Astrocyte (in vitro differentiated cells and primary cell): ENCODE measurements at regions not wholly inside any gene's neighbourhood (a gene's known extent, or its start where the extent isn't known, plus 50 kb on each side); places are given as distances from the start of the nearest gene placed in this dataset.

Experiments
- DNase-seq: peaks from one replicate; pipeline ENCODE4 v3.0.0-alpha.2; 2010; ENCODE audit warnings: low read depth
- FAIRE-seq: peaks from 2 replicates; lab custom pipeline; 2011; peaks lifted over from hg19 to GRCh38; lab: Jason Lieb, UNC
- H2AFZ ChIP-seq: 2 replicates; pipeline ENCODE4 v1.6.0; 2012; ENCODE audit warnings: low read depth, low read length, inconsistent platforms
- H3K27ac ChIP-seq: 2 replicates; pipeline ENCODE4 v1.5.1; 2011; ENCODE audit warnings: low read depth, low read length, inconsistent platforms
- H3K27me3 ChIP-seq: 2 replicates; pipeline ENCODE4 v1.6.0; 2011; ENCODE audit warnings: low read length, inconsistent platforms; ENCODE audit not compliant: insufficient read depth
- H3K36me3 ChIP-seq: 2 replicates; pipeline ENCODE4 v1.5.1; 2011; ENCODE audit warnings: low read length, inconsistent platforms; ENCODE audit not compliant: insufficient read depth
- H3K4me1 ChIP-seq: 2 replicates; pipeline ENCODE4 v1.5.1; 2011; ENCODE audit warnings: low read length, inconsistent platforms; ENCODE audit not compliant: insufficient read depth
- H3K4me2 ChIP-seq: 2 replicates; pipeline ENCODE4 v1.6.0; 2012; ENCODE audit warnings: low read length, inconsistent platforms
- H3K4me3 ChIP-seq: 2 replicates; pipeline ENCODE4 v1.5.1; 2011; ENCODE audit warnings: low read depth, mild to moderate bottlenecking, low read length, inconsistent platforms; ENCODE audit not compliant: insufficient read depth
- H3K79me2 ChIP-seq: 2 replicates; pipeline ENCODE4 v1.6.0; 2012; ENCODE audit warnings: mild to moderate bottlenecking, low read length, inconsistent platforms; ENCODE audit not compliant: insufficient read depth
- H3K9ac ChIP-seq: 2 replicates; pipeline ENCODE4 v1.6.0; 2012; ENCODE audit warnings: mild to moderate bottlenecking, low read length, inconsistent platforms
- H3K9me3 ChIP-seq: 2 replicates; pipeline ENCODE4 v1.5.1; 2012; ENCODE audit warnings: low read depth, mild to moderate bottlenecking, low read length, inconsistent platforms; ENCODE audit not compliant: insufficient read depth
- H4K20me1 ChIP-seq: 2 replicates; pipeline ENCODE4 v1.6.0; 2012; ENCODE audit warnings: low read length, inconsistent platforms; ENCODE audit not compliant: insufficient read depth
- H3K27ac Mint-ChIP-seq: one replicate; pipeline ENCODE4 v1.8.0; 2021; ENCODE audit warnings: mild to moderate bottlenecking, mixed read lengths; ENCODE audit not compliant: unreplicated experiment
- H3K27me3 Mint-ChIP-seq: one replicate; pipeline ENCODE4 v1.8.0; 2021; ENCODE audit warnings: low read depth, mixed read lengths; ENCODE audit not compliant: unreplicated experiment
- H3K36me3 Mint-ChIP-seq: one replicate; pipeline ENCODE4 v1.8.0; 2021; ENCODE audit warnings: low read depth, mixed read lengths; ENCODE audit not compliant: unreplicated experiment
- H3K4me1 Mint-ChIP-seq: one replicate; pipeline ENCODE4 v1.8.0; 2021; ENCODE audit warnings: low read depth, mixed read lengths; ENCODE audit not compliant: unreplicated experiment
- H3K4me3 Mint-ChIP-seq: one replicate; pipeline ENCODE4 v1.8.0; 2021; ENCODE audit warnings: mild to moderate bottlenecking, moderate library complexity, mixed read lengths; ENCODE audit not compliant: unreplicated experiment
- H3K9me3 Mint-ChIP-seq: one replicate; pipeline ENCODE4 v1.8.0; 2021; ENCODE audit warnings: mild to moderate bottlenecking, mixed read lengths; ENCODE audit not compliant: unreplicated experiment
- CTCF ChIP-seq: IDR thresholded peaks from 2 replicates; pipeline ENCODE4 v1.5.1; 2011; ENCODE audit warnings: low read depth, mild to moderate bottlenecking, inconsistent platforms, low read length, moderate library complexity; ENCODE audit not compliant: insufficient read depth
- EZH2 ChIP-seq: IDR thresholded peaks from 2 replicates; pipeline ENCODE4 v1.6.1; 2012; ENCODE audit warnings: mild to moderate bottlenecking, low read length, inconsistent platforms; ENCODE audit not compliant: insufficient read depth

GRCh38 chr15:53233801-53234200 is 443.7 kb upstream of the ONECUT1 start:
- H3K27me3 Mint-ChIP-seq = peaks cover 8% of the 10 kb centered on the region
- no peak overlapping the region for H2AFZ ChIP-seq
- H3K79me2 ChIP-seq = no peaks in the 10 kb centered on the region
- H3K4me3 ChIP-seq = no peak overlapping the region
- FAIRE-seq = no peak
- H3K9me3 Mint-ChIP-seq = no peaks in the 10 kb centered on the region
- H3K36me3 ChIP-seq = no peaks in the 10 kb centered on the region
- H4K20me1 ChIP-seq = no peaks in the 10 kb centered on the region
- H3K27ac Mint-ChIP-seq = no peak overlapping the region
- no peaks in the 10 kb centered on the region for H3K4me1 ChIP-seq
- TF ChIP-seq CTCF = no peak
- TF ChIP-seq EZH2 = no peak
- H3K27me3 ChIP-seq = no peaks in the 10 kb centered on the region
- DNase-seq = no peak
- no peak overlapping the region for H3K4me2 ChIP-seq
- H3K27ac ChIP-seq = no peak overlapping the region
- no peaks in the 10 kb centered on the region for H3K4me1 Mint-ChIP-seq
- no peak overlapping the region for H3K4me3 Mint-ChIP-seq
- no peak overlapping the region for H3K9ac ChIP-seq
- no peaks in the 10 kb centered on the region for H3K9me3 ChIP-seq
- no peaks in the 10 kb centered on the region for H3K36me3 Mint-ChIP-seq

- Mint-ChIP-seq H3K4me3 (no peak overlapping the region), H3K36me3 (no peaks in the 10 kb centered on the region), H3K9me3 (no peaks in the 10 kb centered on the region), H3K27me3 (peaks cover 8% of the 10 kb centered on the region), H3K27ac (no peak overlapping the region), H3K4me1 (no peaks in the 10 kb centered on the region)
- Histone ChIP-seq H3K79me2 (no peaks in the 10 kb centered on the region), H3K9ac (no peak overlapping the region), H2AFZ (no peak overlapping the region), H3K9me3 (no peaks in the 10 kb centered on the region), H3K4me2 (no peak overlapping the region), H3K27me3 (no peaks in the 10 kb centered on the region), H3K36me3 (no peaks in the 10 kb centered on the region), H3K4me1 (no peaks in the 10 kb centered on the region), H3K4me3 (no peak overlapping the region), H3K27ac (no peak overlapping the region), H4K20me1 (no peaks in the 10 kb centered on the region)
- FAIRE-seq = no peak
- DNase-seq = no peak
- TF ChIP-seq EZH2 (no peak), CTCF (no peak)
Observed at GRCh38 chr15:53230473-53230872, 440.3 kb upstream of the ONECUT1 start.

- no peak overlapping the region for H2AFZ ChIP-seq
- no peak overlapping the region for H3K27ac ChIP-seq
- TF ChIP-seq CTCF = no peak
- Mint-ChIP-seq H3K36me3 (no peaks in the 10 kb centered on the region), H3K27me3 (peaks cover 2% of the 10 kb centered on the region), H3K9me3 (no peaks in the 10 kb centered on the region), H3K27ac (no peak overlapping the region), H3K4me3 (no peak overlapping the region), H3K4me1 (no peaks in the 10 kb centered on the region)
- no peaks in the 10 kb centered on the region for H3K9me3 ChIP-seq
- no peaks in the 10 kb centered on the region for H3K27me3 ChIP-seq
- no peak for DNase-seq
- no peaks in the 10 kb centered on the region for H3K36me3 ChIP-seq
- H4K20me1 ChIP-seq = no peaks in the 10 kb centered on the region
- H3K9ac ChIP-seq = no peak overlapping the region
- no peak overlapping the region for H3K4me2 ChIP-seq
- H3K4me1 ChIP-seq = no peaks in the 10 kb centered on the region
- no peak for FAIRE-seq
- H3K79me2 ChIP-seq = no peaks in the 10 kb centered on the region
- H3K4me3 ChIP-seq = no peak overlapping the region
Observed at GRCh38 chr15:53226559-53226958, 436.4 kb upstream of the ONECUT1 start.
